ENCODE measurements at regions not wholly inside any gene's neighbourhood (a gene's known extent, or its start where the extent isn't known, plus 50 kb on each side); places are given as distances from the start of the nearest gene placed in this dataset.

GRCh38 chr20:40120827-40121226 is 568.2 kb downstream of the MAFB start:
- DNase-seq, result no peak

- DNase-seq, result no peak
These were observed 577.8 kb downstream of the MAFB start for GRCh38 chr20:40111282-40111681.

- no peak for DNase-seq
These were observed 578.7 kb downstream of the MAFB start for GRCh38 chr20:40110311-40110831.

DNA sequence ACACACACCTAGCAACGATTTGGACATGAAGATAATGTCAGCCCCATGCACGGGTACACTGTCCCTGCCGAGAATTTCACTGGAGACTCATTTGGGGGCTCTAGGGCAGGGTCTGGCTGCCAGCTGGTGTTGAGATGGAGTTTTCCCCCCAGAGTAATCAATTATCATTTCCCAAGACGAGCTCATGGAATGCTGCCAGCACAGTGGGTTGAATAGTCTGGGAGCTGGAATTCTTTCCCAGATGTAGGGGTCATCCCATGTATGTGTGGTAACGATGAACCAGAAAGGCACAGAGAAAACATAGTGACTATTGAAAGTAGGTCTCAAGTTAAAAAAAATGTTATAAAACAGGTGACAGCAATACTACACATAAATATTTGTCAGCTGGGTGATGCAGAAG is 579.9 kb downstream of the MAFB start:
- no peak for DNase-seq

GRCh38 chr20:40108321-40108720 is 580.7 kb downstream of the MAFB start:
- DNase-seq, result no peak

DNA sequence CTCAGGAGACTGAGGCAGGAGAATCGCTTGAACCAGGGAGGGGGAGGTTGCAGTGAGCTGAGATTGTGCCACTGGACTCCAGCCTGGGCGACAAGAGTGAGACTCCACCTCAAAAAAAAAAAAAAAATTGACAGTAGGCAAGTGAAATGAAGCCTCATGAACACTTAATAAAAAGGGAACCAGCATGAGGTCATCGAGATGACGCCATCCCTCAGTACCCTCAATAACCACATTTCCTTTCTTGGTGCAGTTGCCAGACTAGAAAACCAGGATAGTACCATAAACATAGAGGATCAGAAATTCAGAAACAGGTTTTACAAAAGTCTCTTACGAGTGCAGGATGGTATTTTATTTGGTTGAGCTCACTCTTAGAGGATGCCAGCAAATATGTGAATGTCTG is 584.1 kb downstream of the MAFB start:
- DNase-seq, result no peak

GRCh38 chr20:40103420-40103819 is 585.6 kb downstream of the MAFB start:
- no peak for DNase-seq

DNA sequence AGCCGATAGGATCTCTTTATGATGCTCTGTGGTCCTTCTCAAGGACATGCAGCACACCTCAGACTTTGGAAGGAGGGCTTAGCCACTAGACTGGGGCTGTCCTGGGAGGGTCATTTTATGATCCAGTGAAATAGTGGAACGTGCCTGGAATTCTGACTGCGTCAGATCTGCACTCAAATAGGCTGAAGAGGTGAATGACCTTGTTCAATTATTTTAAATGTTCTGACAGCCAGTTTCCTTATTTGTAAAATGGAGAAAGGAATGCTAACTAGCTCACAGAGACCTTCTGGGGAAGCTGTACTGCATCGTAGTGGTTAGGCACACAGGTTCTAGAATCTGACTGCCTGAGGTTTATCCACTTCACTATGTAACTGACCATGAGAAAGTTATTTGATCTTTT is 587.5 kb downstream of the MAFB start:
- no peak for DNase-seq

- no peak for DNase-seq
These were observed 588.8 kb downstream of the MAFB start for GRCh38 chr20:40100261-40100660.

GRCh38 chr20:40090236-40090635 is 598.8 kb downstream of the MAFB start:
- DNase-seq, result no peak

- no peak for DNase-seq
These were observed 601.5 kb downstream of the MAFB start for GRCh38 chr20:40087496-40087895.

DNA sequence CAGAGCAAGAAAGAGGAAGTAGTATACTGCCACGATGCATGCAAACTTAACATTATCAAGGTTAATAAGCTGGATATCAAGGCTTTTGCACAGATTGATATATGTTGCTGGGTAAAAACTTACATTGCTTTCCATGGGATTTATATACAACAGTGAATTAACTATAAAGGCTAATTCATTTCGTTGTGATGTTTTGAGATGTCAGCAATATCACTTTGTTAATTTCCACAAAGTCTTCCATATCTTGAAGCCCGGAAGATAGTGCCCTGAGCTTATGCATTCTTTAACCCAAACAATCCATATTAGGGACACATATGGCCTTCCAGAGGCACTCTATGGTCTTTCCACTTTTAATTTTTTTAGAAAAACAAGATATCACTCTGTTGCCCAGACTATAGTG is 603.5 kb downstream of the MAFB start:
- no peak for DNase-seq

DNA sequence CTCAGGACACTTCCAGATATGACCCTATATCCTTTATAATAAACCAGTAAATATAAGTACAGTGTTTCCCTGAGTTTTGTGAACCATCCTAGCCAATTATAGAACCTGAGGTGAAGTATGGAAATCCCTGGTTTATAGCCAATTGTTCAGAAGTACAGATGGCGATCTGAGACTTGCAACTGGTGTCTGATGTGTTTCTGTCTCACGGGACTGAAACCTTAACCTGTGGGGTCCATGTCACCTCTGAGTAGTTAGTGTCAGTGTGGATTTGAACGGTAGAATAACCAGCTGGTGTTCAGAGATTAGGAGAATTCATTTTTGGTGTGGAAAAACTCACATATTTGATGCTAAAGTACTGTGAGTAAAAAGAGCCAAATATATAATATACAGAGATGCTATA is 606.6 kb downstream of the MAFB start:
- no peak for DNase-seq

DNA sequence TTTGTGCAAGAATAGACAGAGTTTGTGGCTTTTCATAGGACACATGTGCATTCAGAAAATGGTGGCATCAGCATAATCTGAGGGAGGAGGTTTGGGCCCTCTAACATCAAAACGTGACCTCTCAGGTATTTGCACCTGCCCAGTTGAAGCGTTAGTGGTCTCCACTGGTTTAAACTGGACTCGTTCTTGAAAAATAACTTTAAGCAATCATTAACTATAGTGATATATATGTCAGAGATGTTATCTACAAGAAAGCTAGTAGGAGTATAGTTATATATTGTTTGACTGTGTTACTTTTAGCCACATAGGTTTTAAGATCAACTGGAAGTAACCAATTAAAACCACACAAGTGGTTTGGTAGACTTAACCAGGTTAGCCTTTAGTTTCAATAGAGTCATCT is 607.4 kb downstream of the MAFB start:
- DNase-seq, result no peak

DNA sequence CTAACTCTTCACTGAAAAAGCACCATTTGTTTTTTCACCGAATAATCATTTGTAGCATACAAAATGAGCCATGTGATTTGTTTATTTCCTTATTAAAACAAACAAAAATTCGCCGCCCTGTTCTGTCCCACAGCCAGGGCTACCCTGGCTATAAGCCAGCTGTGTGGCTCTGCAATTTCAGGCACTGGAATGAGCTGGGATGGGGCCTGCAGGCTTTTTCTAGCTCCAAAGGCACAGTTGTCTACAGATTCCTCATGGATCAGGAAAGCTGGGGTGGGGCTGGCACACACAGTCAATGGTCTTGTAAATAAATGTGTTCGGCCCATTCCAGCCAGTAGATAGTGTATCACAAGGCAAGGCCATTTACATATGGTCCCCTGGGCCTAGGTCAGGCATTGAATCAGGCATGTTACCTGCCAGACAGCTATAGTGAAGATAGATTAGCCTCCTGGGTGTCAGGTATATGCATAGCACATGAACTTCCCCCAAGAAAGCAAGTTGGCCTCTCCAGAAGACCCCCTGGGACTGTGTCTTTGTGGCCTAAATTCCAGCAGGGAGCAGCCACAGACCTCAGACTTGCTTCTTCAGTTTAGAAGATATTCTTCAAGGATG is 608.9 kb downstream of the MAFB start:
- no peak for DNase-seq

GRCh38 chr20:40073535-40074111 is 615.4 kb downstream of the MAFB start:
- DNase-seq, result no peak

- no peak for DNase-seq
These were observed 616.1 kb downstream of the MAFB start for GRCh38 chr20:40072907-40073306.

DNA sequence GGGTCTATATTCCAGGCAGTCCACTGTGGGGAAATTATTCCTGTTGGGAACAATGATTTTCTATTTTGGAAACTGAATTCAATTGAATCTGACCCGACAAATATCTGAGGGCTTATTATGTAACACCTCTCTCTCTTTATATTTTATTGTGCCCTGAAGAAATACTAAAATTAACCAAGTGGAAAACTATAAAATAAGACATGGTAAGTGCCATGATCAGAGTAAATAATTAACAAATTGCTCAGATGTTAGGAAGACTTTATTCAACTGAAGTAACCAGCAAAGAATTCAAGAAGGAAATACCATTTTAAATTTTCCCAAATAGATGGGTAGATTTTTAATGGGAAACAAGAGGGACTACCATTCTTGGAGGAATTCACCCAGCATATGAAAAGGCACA is 632.9 kb downstream of the MAFB start:
- DNase-seq, result no peak

DNA sequence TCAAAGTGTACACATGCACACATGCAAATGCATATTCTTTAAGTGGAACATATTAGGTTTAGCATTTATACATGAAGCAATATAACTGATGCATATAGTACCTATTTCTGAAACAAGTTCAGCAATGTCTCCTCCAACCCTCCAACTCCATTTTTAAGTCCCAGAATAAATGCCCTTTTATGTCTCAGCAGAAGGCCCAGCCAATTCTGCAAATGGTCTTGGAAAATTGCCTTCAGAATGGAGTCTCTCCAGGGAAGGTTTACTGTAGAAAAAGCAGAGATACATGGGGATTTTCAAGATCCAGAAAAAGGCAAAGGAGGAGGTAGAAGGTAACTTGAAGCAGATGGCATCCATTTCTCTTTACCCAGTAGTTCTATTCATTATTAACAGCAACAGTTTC is 633.3 kb downstream of the MAFB start:
- DNase-seq, result no peak

- DNase-seq, result no peak
These were observed 634.7 kb downstream of the MAFB start for GRCh38 chr20:40054311-40054710.

GRCh38 chr20:40050596-40050995 is 638.4 kb downstream of the MAFB start:
- DNase-seq, result no peak

DNA sequence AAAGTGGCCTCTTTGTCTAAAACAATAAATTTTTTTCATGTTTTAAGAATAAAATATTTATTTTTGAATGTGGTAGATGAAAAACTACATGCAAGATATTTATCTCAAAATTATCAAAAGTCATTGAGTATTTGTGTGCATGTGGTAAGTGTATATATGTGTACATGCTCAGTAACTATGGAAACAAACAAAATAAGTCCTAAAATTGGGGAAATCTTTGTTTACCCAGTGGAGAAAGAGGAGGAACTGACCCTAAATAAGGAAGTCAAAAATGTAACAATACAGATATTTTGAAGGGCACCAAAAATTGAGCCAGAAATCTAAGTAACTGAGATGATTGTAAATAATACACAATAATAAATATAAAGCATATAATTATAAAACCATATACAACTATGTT is 639.2 kb downstream of the MAFB start:
- DNase-seq, result no peak

GRCh38 chr20:40046703-40047102 is 642.3 kb downstream of the MAFB start:
- no peak for DNase-seq

DNA sequence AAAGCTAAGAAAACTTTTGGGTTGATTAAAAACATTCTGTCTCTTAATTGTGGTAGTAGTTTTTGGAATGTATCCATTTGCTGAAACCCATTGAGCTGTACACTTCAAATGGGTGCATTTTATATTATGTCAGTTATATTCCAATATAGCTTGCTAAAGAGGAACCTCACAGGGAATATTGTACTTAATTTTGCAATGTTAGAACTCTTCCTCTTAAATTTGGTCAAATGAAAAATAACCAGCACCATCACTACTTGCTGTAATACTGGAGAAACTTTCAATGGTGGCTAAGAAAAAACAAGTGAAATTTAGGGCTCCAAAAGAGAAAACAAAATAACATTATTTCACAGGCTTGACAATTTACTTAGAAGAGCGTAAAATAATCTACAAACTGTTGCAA is 651.5 kb downstream of the MAFB start:
- DNase-seq, result no peak

DNA sequence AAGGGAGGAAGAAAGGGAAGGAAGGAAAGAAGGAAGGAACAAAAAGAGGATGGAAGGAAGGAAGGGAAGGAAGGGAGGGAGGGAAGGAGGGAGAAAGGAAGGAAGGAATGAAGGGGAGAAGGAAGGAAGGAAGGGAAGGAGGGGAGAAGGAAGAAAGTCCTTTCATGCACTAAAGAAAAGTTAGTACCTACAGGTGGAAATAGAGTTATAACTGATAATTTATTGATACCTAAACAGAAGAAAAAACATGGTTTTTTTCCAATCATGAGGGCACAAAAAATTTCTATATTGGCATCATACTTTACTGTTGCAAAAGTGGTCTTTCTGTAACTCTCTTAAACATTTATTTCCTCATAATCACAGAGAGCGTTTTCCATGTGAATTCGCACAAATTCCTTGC is 659.4 kb downstream of the MAFB start:
- DNase-seq, result no peak

Measured in GOT3 (cell line).